ENCODE measurements at regions not wholly inside any gene's neighbourhood (a gene's known extent, or its start where the extent isn't known, plus 50 kb on each side); places are given as distances from the start of the nearest gene placed in this dataset.

DNA sequence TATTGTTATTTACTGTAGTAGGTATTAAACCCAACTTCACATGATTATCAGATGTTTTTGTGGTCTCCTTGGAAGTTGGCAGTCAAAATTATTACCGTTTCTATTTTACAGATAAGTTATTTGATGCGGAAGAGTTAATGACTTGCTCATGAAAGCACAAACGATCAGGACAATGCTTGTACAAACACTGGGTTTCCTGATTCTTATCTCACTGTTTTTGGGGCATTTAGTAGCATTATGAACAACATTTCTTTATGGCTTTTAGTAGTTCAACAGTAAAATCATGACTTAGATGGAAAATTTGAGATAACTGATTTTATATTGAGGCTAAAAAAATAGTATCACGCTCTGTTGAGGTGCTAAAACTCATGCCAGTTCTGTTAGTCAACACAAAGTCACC, 361.5 kb upstream of the MBL2 start:
- in situ Hi-C loops (cut with HindIII; ENCODE audit: low sequenced_read_pairs): no loop called here
- no peak for DNase-seq (ENCODE audit: low spot score)

- DNase-seq (ENCODE audit: low spot score): no peak
- in situ Hi-C loops (cut with HindIII; ENCODE audit: low sequenced_read_pairs): no loop called here
These were observed 357.8 kb upstream of the MBL2 start for GRCh38 chr10:53130337-53130736.

DNA sequence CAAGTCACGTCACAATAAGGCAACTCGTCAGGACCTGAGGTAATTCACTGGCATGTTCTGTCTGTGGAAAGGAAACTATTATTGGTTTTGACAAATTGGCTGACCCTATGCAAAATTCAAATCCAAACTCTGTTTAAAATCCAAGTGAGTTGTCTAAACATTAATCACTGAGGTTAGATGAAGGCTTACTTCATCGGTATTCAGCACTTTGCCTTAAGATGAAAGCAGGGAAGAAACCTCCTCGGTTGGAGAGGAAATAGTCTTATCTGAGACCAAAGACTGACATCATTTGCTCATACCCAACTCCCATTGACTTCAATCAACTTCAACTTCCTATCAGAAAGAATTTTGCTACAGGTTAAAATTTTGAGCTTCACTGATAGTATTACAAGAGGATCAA, 355.1 kb upstream of the MBL2 start:
- no peak for DNase-seq (ENCODE audit: low spot score)
- in situ Hi-C loops (cut with HindIII; ENCODE audit: low sequenced_read_pairs): no loop called here

DNA sequence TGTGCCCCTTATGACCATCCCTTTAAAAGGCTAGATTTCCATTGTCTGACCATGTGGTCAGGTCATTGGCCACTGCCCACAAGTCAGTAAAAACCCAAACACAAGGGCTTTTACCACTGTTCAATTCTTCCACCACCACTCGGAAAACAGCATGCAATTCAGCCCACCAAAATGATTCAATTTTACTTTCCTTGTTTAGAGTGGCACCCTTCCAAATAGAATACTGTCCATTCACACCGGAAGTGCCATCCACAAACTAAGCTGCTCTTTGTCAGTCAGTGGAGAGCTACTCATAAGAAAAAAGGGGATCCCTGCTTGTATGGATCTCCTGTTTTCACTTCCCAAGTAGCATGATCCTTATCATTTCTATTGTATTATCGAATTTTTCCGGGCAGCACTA, 350.7 kb upstream of the MBL2 start:
- in situ Hi-C loops (cut with HindIII; ENCODE audit: low sequenced_read_pairs): no loop called here
- no peak for DNase-seq (ENCODE audit: low spot score)

DNA sequence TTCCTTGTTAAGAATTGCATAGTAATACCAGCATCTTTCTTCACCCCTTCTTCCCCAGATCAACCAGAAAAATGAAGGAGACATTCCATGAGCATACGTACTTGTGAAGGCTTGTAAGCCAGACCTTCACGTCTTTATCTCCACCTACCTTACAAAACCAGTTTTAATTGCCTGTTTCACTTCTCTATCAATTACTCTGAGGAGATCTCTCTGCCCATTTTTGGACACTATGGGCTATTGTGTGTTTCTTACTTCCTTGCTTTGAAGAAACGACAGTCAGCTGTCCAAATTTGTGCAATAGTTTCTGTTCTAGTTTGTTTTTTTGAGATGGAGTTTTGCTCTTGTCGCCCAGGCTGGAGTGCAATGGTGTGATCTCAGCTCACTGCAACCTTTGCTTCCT, 349.7 kb upstream of the MBL2 start:
- DNase-seq (ENCODE audit: low spot score): no peak
- in situ Hi-C loops (cut with HindIII; ENCODE audit: low sequenced_read_pairs): no loop called here

- in situ Hi-C loops (cut with HindIII; ENCODE audit: low sequenced_read_pairs): no loop called here
- DNase-seq (ENCODE audit: low spot score): no peak
These were observed 343.1 kb upstream of the MBL2 start for GRCh38 chr10:53115660-53116059.

- no peak for DNase-seq (ENCODE audit: low spot score)
- in situ Hi-C loops (cut with HindIII; ENCODE audit: low sequenced_read_pairs): no loop called here
These were observed 338.9 kb upstream of the MBL2 start for GRCh38 chr10:53111529-53111928.

DNA sequence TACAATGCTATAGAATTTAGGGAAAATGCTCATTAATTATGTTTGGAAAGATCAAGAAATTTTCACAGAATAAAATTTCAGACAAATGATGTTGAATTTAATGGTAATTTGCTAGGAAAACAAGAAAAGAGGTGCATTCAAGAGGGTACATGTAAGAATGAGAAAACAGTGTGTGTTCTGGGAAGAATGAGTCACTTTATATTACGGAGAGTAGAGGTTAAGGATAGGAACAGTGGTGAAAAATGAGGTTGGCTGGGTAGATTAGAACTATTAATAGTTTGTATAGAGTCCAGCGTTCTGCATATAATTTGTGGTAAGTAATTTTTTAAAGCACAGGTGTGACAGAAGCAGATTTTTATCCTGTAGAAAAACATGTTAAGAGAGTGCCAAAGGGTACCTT, 336.7 kb upstream of the MBL2 start:
- in situ Hi-C loops (cut with HindIII; ENCODE audit: low sequenced_read_pairs): no loop called here
- no peak for DNase-seq (ENCODE audit: low spot score)

DNA sequence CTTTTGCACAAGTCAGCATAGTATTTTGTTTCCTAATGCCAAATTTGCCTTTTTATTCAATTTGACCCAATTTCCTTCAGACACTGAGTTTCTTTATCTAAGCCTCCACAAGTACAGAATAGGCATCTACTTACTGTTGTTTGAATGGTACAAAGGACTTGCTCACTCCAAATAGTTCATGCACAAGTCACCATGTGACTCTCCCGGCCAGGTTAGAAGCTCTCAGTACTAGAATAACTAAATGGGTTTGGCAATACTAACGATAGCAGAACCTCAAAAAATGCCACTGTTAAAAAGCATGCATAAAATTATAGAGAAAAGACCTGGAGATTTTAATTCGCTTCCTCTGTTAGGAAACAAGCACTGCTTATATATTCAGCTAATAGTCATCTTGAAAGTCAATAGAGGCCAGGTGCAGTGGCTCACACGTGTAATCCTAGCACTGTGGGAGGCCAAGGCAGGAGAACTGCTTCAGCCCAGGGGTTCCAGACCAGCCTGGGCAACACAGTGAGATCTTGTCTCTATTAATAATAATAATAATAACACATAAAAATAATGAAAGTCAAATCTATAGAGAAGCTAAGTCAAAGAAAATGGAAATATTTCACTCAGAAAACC, 335.8 kb upstream of the MBL2 start:
- DNase-seq (ENCODE audit: low spot score): no peak
- in situ Hi-C loops (cut with HindIII; ENCODE audit: low sequenced_read_pairs): no loop called here

GRCh38 chr10:53107711-53108110, 335.1 kb upstream of the MBL2 start:
- no peak for DNase-seq (ENCODE audit: low spot score)
- in situ Hi-C loops (cut with HindIII; ENCODE audit: low sequenced_read_pairs): no loop called here

DNA sequence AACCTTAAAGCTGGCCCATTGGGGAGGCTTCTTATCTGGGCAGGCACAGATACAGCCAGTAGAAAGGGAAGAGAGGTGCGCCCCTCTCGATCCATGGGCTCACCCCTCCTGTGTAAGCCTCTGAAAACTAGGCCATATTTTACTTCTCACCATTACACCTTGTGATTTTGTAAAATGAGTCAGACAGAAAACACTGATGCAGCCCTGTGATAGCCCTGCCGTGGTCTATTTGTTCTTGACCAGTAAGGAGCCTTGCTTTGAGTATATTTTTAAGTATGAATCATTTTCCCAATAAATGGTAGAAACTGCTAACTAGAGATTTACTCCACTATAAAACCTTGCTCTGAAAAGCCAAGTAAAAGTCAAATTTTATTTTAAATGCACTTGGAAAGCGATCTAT, 329.8 kb upstream of the MBL2 start:
- no peak for DNase-seq (ENCODE audit: low spot score)
- in situ Hi-C loops (cut with HindIII; ENCODE audit: low sequenced_read_pairs): no loop called here

- in situ Hi-C loops (cut with HindIII; ENCODE audit: low sequenced_read_pairs): no loop called here
- no peak for DNase-seq (ENCODE audit: low spot score)
These were observed 321.3 kb upstream of the MBL2 start for GRCh38 chr10:53093878-53094277.

DNA sequence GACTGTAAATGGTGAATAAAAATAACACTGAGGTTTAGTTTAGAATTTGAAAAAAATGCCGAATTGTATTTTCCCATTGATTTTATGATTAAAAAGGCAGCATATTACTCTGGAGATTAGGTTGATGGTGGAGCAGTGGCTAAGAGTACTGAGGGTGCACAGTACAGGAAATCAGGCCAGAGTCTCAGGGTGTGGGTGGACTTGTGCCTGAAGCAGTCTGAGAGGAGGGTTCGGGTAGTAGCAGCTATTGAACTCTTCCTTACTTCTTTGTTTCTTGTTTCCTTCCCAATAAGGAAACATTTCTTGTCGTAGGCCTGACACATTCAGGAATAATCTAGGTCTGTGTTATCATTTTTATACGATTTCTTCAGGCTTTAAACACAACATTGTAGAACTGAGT, 319.0 kb upstream of the MBL2 start:
- in situ Hi-C loops (cut with HindIII; ENCODE audit: low sequenced_read_pairs): no loop called here
- DNase-seq (ENCODE audit: low spot score): no peak

- in situ Hi-C loops (cut with HindIII; ENCODE audit: low sequenced_read_pairs): no loop called here
- DNase-seq (ENCODE audit: low spot score): no peak
These were observed 316.4 kb upstream of the MBL2 start for GRCh38 chr10:53088961-53089360.

DNA sequence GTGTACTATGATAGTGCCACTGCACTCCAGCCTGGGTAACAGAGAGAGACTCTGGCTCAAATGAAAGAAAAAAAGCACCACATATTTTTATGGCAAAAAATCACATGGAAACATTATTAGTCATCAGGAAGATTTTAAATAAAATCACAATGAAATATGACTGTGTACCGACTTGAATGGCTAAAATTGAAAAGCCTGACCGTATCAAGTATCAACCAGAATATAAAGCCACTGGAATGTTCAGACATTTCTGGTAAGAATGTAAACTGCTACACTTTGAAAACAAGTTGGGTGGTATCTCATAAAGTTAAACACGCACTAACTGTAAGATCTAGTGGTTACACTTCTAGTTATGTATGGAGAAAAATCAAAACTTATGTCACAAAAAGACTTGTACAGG, 306.7 kb upstream of the MBL2 start:
- DNase-seq (ENCODE audit: low spot score): no peak
- in situ Hi-C loops (cut with HindIII; ENCODE audit: low sequenced_read_pairs): no loop called here

DNA sequence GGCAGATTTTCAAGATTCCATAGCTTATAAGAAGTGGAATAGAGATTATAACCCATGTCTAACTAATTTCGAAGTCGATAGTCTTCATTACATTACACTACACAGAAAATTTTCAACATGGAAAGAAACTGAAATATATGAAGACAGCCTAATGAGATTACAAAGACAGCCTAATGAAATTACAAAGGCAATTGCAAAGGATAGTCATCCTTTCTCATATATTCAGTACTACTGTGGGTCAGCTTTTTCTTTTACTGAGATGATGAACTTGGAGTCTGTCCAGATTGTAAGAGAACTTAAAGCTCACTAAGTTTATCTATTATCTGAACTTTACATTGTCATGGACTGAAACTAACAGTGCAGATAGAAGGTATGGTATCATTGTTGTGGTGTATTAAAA, 304.4 kb upstream of the MBL2 start:
- DNase-seq (ENCODE audit: low spot score): no peak
- in situ Hi-C loops (cut with HindIII; ENCODE audit: low sequenced_read_pairs): no loop called here

DNA sequence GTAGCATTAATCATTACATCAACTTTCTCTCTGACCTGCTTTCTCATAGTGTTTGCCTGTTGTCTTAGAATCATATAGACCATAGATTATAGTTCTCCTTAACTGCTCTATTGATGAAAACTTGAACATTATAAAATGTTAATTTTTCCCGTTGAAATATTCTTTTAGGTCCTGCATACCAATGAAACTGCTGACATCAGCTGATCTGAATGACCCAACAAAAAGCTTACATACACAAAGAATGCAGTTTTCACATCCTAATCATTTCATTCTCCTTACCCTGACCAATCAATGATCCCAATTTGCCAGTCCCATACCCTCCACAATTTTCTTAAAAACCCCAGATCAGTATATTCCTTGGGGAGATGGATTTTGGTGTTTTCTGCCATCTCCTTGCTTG, 302.9 kb upstream of the MBL2 start:
- no peak for DNase-seq (ENCODE audit: low spot score)
- in situ Hi-C loops (cut with HindIII; ENCODE audit: low sequenced_read_pairs): no loop called here

DNA sequence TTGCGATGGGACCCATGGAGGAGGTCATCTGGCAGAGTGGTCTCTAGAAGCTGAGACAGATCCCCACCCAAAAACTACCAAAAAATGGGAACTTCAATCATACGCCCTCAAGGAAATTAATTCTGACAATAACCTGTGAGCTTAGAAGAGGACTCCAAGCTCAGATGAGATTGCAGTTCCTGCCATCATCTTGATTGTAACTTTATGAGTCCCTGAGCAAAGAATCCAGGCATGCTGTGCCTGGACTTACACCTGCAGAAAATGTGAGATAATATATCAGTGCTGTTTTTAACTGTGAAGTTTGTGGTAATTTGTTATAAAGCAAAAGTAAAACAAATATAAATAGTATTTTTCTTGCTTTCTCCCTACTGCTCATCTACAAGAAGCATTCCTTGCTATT, 299.6 kb upstream of the MBL2 start:
- no peak for DNase-seq (ENCODE audit: low spot score)
- in situ Hi-C loops (cut with HindIII; ENCODE audit: low sequenced_read_pairs): no loop called here

DNA sequence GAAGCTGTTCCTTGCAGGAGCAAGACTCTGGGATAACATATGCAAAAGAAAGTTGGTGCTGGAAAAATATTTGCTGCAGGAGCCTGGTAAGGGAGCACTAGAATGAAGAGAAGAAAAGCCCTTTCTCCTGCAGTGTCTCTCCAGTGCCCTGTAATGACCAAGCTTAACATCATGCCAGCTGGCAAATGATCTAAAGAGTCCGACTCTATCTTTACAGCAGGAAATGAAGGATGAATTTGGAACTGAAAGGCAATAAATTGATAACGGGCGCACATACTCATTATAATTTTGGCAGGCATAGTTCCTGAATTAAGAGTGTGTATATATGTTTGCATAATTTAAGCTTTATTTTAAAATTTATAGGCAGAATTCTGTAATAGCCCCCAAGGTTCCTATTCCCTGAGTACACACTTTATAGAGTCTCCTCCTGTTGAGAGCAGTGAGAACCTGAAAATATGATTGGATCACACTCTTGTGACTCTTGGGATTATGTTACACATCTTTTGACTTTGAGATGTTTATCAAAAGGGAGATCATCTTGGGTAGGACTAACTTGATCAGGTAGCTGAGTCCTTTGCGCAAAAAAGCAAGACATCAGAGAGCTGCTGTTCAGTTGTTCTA, 299.0 kb upstream of the MBL2 start:
- in situ Hi-C loops (cut with HindIII; ENCODE audit: low sequenced_read_pairs): no loop called here

GRCh38 chr10:53069013-53069412, 296.4 kb upstream of the MBL2 start:
- in situ Hi-C loops (cut with HindIII; ENCODE audit: low sequenced_read_pairs): no loop called here
- DNase-seq (ENCODE audit: low spot score): no peak

More for the DNA sequence above, 299.0 kb upstream of the MBL2 start:
- no peak for DNase-seq (ENCODE audit: low spot score)

DNA sequence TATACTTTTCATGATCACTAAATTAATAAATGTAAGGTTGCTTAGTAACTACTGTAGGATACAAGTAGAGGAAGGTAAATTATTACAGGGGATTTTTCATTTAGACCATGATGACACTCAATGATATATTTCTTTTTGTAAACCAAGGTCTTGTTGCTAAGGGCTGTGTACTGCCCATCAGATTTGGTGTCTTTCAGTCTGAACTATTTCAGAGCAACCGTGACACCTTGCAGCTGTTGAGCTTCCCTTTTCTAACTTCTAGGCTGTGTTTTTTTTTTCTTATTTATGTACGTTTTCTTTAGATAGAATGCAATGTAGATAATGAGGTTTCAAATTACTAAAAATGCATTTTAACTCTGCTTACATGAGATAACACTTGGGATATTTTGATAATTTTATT, 292.0 kb upstream of the MBL2 start:
- no peak for DNase-seq (ENCODE audit: low spot score)
- in situ Hi-C loops (cut with HindIII; ENCODE audit: low sequenced_read_pairs): no loop called here

DNA sequence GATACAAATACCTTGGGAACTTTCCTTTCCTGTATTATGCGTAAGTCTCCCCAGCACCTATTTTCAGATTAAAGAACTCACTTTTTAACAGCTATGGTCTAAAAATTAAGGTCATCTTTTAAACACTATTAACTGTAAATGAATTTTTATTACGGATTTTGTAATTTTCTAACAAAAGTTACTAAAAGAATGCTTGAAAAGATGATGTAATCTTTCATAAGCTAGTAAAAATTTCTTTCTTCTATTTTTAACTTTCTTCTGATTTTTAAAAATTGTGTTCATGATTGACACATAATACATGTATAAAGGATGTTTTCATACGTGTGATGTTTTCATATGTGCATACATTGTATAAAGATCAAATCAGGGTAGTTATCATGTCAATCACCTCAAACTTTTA, 291.2 kb upstream of the MBL2 start:
- DNase-seq (ENCODE audit: low spot score): no peak
- in situ Hi-C loops (cut with HindIII; ENCODE audit: low sequenced_read_pairs): no loop called here
